Body of pancreas (tissue), 4 donors: ENCODE measurements at regions not wholly inside any gene's neighbourhood (a gene's known extent, or its start where the extent isn't known, plus 50 kb on each side); places are given as distances from the start of the nearest gene placed in this dataset.

Experiments used
- CTCF ChIP-seq, 7 experiments: fragments of 450-650 bp in 4 of 7; fragments of 200-600 bp in 3 of 7; sonication (generic) in 3 of 7; IDR thresholded peaks; one replicate each; pipeline ENCODE4 v1.5.1; 2016 to 2019; ENCODE audit warnings: antibody characterized with exemption in 7 of 7
- POLR2A ChIP-seq, 3 donors: fragments of 450-650 bp; IDR thresholded peaks; one replicate each; pipeline ENCODE4 v1.6.1; 2016; ENCODE audit warnings: antibody characterized with exemption in 3 of 3, mild to moderate bottlenecking in 2 of 3

DNA sequence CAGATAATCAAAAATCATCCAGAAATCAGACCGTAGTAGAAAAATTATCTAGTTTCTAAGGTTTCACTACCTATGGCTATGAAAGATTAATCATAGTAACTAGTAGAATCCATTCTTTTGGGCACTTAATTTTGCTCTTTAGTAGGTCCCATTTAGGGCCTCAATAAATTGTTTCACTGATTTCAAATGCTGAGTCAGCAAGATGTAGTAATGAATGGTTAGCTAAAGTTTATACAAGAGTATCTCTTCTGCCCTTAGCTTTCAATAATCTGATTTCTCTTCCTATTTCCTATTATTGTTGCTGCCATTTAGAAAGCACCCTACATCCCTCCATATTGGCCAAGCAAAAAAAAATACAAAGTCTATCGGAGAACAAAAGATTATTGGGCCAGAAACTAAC is 283.2 kb upstream of the PCDH10 start:
- TF ChIP-seq CTCF (IDR thresholded peaks at IDR 0.05) (no peak), POLR2A (IDR thresholded peaks at IDR 0.05) (no peak)
